ENCODE measurements at regions not wholly inside any gene's neighbourhood (a gene's known extent, or its start where the extent isn't known, plus 50 kb on each side); places are given as distances from the start of the nearest gene placed in this dataset.

DNA sequence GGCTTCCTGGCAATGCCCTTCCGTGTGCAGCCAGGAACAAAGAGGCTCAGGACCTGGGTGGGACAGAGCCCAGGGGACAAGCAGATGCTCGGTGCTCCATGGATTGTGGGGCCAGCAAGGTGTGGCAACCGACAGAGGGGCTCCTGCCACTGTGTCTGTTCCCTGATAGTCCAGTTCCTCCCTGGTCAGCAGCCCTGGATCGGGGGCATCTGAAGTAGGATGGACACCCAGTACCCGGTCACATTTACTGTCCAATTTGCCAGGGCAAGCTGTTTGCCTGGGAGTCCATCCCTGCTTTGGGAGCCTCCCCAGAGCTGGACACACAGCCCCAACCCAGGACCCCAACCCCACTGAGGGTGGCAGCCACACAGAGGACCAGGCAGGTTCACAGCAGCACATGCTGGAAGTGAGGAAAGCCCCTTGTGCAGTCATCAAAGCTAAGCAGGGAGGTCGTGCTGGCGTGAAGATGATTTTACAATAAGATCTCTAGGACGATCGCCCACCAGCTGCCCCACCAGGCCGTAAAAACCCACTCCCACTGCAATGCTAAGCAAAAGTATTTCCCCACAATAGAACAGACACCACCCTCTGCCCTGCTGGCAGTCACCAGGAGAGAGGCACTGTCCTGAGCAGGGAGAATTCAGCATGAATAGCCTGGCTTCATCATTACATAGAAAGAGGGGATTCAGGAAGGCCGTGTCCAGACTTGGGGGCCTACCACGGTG lies 141.7 kb downstream of the NDUFA10 start:
- DNase-seq (ENCODE audit: low read depth in 2 of 2), result no peak

DNA sequence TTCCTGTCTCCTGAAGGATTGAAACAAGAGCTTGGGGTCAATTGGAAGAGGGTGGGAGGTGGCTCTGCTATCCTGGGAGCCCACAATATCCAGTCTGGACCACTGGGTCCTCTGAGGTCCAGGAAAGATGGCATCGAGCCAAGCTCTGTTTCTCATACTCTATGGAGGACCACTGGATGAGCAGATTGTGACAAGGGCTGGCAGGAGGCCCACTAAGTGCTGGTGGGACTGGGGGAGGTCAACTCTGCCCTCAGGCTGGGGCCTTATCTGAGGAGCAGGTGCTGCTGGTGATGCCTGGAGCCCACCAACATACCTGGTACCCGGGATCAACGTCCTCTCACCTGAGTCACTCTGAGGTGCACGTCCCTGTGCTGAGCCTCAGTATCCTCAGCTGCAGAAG lies 142.4 kb downstream of the NDUFA10 start:
- no peak for DNase-seq (ENCODE audit: low read depth in 2 of 2)

DNA sequence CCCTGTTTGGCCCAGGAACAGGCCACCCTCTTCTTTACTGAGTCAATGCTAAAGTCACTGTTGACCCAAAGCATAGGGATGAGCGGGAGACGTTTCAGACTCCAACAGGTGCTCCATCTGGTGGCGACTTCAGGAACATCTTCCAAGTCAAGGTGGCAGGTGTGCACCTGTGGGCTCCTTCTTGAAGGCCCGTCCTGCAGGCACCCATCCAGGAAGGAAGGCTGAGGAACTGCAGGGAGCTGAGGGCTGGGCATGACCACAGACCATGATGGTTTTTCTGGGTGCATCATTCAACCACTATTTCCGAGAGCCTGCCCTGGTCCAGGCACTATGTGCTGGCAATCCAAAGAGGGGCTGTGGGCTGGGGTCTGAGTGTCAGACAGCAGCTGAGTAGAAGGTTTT lies 142.8 kb downstream of the NDUFA10 start:
- peak; percentile 38 to 40 for DNase-seq (ENCODE audit: low read depth in 2 of 2)

DNA sequence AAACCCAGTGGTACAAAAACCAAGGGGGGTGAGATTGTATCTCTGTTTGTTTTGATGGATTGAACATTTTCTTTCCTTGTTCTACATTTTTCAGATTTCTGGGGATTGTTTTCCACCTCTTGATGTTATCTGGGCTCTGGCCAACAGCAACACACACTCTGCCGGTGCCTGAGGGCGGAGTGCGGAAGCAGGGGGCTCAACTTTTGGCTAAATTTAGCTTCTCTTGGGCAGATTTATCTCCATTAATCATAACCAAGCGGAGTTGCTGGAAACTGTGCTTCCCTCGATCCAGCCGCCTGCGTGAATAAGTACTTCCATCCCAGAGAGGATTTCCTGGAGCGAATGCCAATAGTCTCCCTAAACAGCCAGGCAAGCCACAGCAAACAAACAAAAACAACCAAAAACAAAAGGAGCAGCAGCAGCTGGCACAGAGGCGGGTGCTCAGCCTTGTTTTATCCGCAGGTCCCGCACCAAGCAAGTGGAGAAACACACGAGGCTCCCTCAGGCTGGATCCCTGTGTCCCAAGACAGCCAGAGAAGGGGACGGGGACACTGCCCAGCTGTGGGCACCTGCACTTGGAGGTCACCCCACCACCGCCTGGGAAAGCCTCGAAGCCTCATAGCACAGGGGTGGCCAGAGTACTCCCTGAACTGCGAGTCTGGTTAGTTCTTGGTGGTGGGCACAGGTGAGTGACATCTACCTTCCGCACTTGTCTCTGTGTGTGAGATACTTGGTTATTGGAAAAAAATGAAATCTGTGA lies 143.4 kb downstream of the NDUFA10 start:
- DNase-seq (ENCODE audit: low read depth in 2 of 2), result no peak

DNA sequence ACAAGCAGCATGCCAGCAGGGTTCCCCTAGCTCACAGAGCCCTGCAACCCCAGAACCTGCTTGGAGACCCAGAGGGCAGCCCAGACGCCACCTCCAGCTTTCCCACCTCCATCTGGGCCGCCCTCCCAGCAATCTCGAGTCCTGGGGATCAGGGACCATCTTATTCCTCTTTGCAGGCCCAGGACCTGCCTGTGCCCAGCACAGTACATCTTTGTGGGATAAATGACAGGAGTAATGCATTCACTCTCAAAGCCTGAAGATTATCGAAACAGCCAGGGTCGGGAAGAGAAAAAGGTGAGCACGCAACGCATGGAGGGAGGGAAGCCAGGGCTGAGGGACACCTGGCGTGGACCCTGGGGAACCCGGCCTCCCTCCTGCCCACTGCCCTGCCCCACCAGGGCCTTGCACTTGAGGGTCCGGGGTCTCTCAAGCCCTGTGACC lies 144.1 kb downstream of the NDUFA10 start:
- DNase-seq (ENCODE audit: low read depth in 2 of 2), result no peak

DNA sequence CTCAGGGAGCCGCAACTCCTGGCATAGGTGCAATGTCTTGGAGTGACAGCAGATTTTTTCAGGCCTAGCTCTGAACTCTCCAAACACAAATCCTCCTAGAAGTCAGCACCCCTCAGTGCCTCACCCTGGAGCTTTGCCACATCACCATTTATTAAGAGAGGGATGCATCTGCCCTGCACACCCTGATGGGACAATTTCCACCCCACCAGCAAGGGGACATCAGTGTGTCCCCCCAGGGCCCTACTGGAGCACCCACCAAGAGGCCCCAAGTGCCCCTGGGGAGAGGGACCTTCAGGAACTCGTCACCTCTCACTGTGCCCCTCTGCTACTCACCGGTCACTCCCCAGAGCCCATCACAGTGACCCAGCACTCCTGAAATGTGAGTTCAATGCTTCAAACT lies 144.7 kb downstream of the NDUFA10 start:
- DNase-seq (ENCODE audit: low read depth in 2 of 2), result no peak

DNA sequence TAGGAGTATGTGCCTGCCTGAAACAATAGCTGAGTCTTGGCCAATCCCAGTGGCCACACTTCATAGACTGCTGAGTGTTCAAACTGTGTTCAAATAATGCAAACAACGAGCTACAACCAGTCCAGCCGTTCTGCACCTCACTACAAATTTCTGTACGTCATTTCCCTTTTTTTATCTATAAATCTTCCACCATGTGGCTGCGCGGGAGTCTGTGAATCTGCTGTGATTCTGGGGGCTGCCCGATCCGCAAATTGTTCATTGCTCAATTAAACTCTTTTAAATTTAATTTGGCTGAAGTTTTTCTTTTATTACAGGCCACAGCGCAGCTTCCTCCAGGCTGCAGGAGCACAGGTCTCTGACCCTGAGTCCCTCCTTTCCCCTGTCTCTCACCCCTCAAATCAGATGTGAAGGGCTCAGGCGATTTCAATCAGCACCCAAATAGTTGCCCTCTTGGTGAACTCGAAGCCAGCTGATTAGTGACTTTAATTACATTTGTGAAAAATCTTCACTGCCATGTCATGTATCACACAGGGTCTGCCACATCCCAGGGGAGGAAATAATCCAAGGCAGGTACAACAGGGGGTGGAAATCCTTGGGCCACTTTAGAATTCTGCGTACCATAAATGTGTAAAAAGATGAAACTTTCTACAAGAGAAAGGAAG lies 145.6 kb downstream of the NDUFA10 start:
- DNase-seq (ENCODE audit: low read depth in 2 of 2), result no peak

DNA sequence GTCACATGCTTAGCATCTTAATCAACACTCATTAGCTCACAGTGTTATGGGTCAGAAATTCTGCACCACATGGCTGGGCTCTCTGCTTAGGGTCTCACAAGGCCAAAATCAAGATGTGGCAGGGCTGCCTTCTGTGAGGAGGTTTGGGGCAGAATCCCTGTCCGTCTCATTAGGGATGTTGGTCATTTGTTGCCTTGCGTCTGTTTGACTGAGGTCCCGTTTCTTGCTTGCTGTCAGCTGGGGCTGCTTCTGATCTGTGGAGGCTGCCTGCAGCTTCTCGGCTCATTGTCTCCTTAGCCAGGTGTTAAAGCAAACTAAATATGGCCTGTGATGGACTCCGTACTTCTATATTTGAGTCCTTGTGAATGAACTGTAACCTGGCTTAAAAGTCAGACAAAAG lies 146.5 kb downstream of the NDUFA10 start:
- no peak for DNase-seq (ENCODE audit: low read depth in 2 of 2)

DNA sequence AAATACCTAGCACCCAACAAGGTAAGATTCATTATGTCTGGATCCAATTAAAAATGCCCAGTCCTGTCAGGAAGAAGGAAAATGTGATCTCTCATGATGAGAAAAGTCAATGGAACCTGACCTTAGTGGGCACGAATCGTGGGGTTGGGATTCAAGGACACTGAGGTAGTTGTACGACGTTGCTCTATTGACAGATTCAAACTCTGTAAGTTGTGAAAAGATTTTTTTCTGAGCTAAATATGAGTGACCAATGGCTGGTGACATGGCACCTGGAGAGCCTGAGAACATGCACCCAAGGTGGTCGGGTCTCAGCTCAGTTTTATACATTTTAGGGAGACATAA lies 148.2 kb downstream of the NDUFA10 start:
- DNase-seq (ENCODE audit: low read depth in 2 of 2), result no peak

DNA sequence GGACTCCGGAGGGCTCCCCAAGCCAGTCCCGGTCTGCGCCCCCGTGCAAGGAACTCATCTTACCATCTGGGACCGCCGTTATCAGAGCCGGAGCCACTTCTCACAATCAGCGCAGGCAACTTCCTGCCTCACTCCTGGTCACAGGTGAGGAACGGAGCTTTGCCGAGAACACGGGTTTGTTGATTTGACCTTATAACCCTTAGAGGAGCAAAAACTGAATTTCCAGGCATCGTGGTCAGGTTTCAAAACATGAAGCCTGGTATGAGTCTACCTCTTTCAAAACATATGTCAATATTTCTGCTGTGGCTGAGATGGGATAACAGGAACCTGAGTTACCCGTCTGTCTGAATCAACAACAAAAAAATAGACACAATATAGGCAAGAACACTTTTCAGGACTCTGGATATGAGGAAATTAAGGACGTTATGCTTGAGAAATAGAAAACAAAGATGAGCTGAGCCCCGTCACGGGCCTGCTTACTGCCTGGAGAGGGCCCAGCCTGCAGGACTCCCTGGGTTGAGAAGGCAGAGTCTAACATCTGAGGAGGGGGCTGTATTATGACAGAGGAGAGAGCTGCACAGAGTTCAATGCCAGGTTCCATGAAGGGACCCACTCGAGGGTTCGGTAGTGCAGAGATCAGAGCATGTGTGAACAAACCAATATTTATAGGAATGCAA lies 148.7 kb downstream of the NDUFA10 start:
- no peak for DNase-seq (ENCODE audit: low read depth in 2 of 2)

DNA sequence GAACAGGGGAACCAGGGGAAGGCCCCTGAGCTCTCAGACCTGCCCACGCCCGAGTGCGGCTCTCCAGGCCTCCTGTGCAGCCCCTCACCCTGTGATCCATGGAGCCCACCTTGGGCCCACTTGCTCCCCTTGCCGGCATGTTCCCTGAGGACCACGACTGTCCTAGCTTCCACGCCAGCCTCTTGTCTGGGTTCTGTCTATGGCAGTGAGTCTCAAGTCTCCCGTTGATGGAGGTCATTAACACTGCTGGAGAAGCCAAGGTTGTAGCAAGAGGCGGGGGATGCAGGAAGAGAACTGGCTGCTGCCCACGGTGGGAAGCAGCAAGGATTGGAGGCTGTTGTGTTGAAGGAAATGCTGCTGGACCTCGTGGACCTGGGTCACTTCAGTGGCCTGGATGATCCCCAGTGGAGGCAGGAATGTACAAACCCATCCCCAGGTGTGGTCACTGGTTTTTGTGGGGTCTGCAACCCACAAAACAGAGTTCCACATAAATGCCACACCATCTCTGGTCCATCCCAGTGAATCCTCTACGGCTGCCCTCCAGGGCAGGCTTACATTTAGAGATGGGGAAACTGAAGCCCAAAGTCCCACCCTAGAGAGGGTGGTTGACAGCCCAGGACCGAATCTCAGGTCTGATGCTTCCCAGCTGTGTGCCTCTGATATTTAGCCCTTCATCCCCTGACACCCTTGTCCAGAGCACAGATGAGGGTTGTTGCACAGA lies 150.3 kb downstream of the NDUFA10 start:
- no peak for DNase-seq (ENCODE audit: low read depth in 2 of 2)

DNA sequence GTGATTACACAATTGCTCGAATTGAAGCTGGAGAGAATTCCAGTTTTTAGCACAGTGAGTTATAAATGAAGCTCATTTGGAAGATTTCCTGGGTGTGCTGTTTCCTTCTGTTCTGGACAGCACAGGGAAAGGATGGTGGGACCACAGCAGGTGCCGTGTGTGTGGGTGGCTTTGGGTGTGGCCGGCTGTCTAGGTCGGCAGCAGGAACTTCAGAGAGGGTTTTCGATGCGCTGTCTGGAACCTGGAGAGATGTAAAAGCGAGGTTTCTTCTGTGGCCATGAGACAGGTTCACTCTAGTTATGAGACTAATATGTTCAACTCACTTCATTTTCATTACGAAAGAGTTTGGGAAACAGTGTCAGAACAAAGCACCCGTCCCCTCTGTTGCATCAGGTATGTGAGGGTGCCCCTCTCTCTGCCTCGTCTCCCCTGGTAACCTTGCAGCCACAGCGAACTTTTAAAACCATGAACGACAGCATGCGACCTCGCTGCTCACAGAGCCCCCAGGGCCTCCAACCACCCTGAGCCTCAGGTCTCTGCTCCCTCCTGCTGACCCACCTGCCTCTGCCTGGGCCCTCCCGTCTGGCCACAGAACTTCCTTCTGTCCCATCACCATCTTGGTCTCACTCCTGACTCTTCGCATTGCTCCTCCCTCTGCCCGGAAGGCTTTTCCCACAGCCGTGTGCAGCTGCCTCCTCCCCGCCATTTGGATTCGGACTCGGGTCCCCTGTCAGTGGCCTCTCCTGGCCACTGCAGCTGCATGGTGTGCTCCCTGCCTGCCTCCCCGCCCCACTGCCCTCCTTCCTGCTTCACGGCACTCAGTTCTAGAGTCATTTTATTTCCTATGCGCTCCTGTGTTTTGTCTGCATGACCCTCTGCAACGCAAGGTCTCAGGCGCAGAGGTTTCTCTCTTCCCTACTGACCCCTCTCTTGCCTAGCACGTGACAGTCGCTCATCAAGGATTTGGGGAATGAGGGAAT lies 151.2 kb downstream of the NDUFA10 start:
- no peak for DNase-seq (ENCODE audit: low read depth in 2 of 2)

DNA sequence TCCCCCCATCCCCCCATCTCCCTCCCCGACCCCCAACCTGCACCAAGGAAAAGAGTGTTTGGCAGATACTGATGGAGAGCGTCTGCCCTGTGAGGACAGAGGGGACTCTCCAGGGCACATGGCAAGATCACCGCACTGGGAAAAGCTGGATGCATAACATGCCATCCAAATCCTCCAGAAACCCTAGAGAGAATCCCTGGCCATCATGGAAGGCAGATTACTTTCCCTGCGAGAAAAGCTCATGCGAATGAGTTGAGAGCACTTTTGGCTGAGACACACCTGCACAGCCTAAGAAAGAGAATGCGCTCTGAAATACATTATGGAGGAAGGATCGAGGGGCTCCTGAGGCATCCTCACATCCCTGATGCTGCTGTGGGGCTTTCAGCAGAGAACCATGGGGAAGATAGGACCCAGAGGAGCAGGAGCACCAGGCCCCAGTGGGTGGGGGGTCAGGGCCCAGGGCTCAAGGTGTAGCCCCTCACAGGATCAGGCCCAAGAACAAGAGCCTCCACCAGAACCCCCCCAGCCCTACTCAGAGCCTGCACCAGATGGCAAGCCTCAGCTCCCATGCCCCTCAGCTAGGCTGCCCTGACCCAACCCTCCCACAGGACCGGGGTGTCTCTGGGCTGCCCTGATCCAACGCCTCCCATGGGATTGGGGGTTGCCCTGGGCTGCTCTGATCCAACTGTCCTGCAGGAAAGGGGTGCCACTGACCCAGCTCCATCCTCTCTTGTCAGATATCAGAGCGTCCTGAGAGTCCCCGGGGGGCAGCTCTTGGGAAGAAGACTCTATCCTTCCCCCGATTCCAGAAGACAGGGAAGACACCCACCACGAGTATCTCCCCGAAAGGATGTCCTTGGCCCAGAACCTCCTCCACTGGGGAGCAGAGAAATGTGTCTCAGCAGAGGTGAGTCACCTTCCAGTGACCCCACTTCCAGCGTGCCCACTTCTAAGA lies 153.4 kb downstream of the NDUFA10 start:
- no peak for DNase-seq (ENCODE audit: low read depth in 2 of 2)

DNA sequence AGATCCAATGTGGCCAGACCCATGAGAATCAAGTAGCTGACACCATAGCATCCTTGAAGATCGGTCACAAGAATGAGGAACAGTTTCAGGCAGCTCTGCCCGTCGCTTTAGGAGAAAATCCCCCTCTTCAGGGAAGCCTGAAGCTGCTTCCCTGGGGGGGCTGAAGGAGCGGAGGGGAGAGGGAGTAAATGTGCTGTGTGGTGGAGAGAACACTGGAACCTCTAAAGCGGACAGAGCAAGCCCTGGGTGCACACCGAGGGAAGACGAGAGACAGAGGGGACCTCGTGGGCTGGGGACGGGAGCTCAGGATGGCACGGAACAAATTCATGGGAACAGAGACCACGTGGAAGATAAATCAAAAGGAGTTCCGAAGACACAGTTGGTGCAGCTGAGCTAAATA lies 154.3 kb downstream of the NDUFA10 start:
- DNase-seq (ENCODE audit: low read depth in 2 of 2), result no peak

DNA sequence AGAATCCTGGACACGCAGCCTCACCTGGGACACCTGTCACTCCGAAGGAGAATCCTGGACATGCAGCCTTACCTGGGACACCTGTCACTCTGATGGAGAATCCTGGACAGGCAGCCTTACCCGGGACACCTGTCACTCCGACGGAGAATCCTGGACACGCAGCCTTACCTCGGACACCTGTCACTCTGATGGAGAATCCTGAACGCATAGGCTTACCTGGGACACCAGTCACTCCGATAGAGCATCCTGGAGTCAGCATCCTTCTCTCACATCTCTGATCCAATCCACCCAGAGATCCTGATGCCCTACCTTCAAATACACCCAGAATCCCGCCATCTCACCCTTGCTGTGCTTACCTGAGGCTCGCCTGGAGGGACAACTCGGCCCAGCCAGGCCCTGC lies 154.9 kb downstream of the NDUFA10 start:
- no peak for DNase-seq (ENCODE audit: low read depth in 2 of 2)

DNA sequence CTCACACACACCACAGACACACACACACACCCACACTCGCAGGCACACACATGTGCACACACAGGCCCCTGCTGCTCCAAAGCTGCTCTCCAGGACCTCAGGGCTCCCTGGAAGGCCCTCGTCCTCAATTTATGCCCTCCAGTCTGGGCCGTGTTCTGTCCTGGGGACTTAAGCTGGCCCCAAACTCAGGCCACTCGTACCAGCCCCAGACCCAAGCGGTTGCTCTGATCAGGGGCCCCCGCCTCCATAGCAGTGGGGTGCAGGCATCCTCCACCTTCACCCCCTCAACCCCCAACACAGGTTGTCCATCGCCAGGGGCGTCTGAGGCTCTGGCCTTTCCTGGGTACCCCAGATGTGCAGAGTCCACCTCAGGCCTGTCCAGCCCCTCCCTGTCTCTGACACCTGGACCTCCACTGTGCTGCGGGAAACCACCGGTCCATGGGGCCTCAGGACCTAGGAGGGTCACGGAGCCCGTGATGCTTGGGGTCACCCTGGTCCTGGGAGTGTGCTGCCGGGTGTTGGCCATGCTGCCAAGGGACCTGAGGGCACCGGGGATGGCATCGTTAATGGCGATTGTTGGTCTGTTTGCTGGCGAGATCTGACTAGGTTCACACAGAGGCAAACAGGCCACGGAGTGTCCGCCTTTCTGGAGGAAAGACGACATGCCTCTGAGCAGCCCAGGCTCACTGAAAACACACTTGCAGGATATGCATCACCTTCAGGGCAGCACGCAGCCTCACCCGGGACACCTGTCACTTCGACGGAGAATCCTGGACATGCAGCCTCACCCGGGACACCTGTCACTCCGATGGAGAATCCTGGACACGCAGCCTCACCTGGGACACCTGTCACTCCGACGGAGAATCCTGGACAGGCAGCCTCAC lies 155.6 kb downstream of the NDUFA10 start:
- DNase-seq (ENCODE audit: low read depth in 2 of 2), result no peak

DNA sequence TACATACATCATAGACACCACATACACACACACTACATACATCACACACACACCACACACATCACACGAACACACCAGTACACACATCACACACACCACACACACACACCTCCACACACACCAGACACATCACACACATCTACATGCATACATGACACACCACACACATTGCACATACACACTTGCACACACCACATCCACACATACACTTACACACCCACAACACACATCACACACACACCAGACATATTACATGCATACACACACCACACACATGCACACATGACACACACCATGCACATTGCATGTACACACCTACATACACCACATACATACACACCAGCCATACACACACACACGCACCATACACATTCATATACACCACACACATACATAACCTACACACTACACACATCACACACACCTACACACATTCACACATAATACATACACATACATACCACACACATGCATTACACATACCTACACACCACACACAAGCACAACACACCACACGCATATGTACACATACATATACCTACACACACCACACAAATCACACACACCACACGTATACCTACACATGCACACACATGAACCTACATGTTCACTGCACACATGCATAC lies 156.5 kb downstream of the NDUFA10 start:
- DNase-seq (ENCODE audit: low read depth in 2 of 2), result no peak

DNA sequence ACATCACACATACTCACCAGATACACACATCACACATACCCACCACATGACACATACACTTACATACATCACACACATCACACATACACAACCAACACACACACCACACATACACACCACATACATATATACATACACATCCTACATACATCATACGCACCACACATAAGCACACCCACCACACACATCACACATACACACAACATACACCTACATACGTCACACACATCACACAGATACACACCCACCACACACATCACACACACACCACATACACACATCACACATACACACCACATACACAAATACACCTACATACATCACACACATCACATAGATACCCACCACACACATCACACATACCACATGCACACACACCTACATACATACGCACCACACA lies 158.4 kb downstream of the NDUFA10 start:
- no peak for DNase-seq (ENCODE audit: low read depth in 2 of 2)

Data from activated CD4-positive, alpha-beta T cell treated with anti-CD3 and anti-CD28 coated beads for 24 hours (primary cell).